HEK293 (cell line): ENCODE measurements at regions not wholly inside any gene's neighbourhood (a gene's known extent, or its start where the extent isn't known, plus 50 kb on each side); places are given as distances from the start of the nearest gene placed in this dataset.

Experiments used
- GFI1B ChIP-seq: fragments of 450-650 bp; formaldehyde crosslinking; IDR thresholded peaks from 2 replicates; pipeline ENCODE4 v1.5.1; 2016; ENCODE audit warnings: missing biosample characterization, missing genetic modification characterization
- ZNF274 ChIP-seq, 2 experiments: fragments of 200-500 bp in 1 of 2; fragments of 450-650 bp in 1 of 2; sonication (Bioruptor generic) in 1 of 2; formaldehyde crosslinking in 1 of 2; IDR thresholded peaks; 2 replicates each; pipeline versions ENCODE4 v1.5.1 to v1.6.1; 2014 to 2016; ENCODE audit warnings: borderline replicate concordance in 1 of 2, inconsistent platforms in 1 of 2, low read length in 1 of 2, missing biosample characterization in 1 of 2, missing genetic modification characterization in 1 of 2
- ZNF302 ChIP-seq: fragments of 450-650 bp; formaldehyde crosslinking; IDR thresholded peaks from 2 replicates; pipeline ENCODE4 v1.5.1; 2016; ENCODE audit warnings: missing biosample characterization, missing genetic modification characterization, low read depth
- TF ChIP-seq, protein P1 (sequence below): fragments of 450-650 bp; formaldehyde crosslinking; IDR thresholded peaks from 2 replicates; pipeline ENCODE4 v1.5.1; 2016; ENCODE audit warnings: missing biosample characterization, missing genetic modification characterization
- TF ChIP-seq, protein P2 (sequence below): fragments of 450-650 bp; formaldehyde crosslinking; IDR thresholded peaks from 2 replicates; pipeline ENCODE4 v1.5.1; 2016; ENCODE audit warnings: missing biosample characterization, missing genetic modification characterization

DNA sequence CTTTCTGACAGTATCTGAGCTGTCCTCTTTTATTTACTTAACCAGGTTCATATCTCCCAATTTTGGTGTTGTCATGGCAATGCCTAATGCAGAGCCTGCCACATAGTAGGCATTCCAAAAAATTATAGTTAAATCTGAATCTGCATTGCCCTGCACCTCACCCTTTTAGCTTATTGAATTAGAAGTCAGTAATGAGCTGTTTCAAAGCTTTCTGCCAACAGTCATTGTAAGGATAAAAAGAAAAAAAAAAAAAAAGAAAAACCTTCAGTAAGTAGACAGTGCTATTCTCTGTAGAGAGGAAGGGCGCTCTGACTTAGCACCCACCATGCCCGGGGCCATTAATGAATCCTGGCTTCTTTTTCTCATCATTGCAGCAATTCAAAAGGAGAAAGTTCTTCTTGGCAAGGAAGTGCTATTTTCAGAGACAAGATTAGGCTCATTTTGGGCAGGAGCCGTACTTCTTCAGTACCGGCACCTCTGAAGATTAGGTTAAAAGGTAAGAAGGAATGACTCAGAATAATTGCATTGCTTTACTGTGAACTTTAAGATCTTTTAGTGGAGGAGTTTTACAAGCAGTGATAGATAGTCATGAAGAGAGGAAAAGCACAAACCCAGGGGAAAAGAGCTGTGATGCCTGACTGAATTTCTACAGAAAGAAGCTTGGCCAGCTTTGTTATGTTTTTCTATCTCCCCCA is 2041.2 kb upstream of the PIK3C3 start:
- TF ChIP-seq, protein P1, sequence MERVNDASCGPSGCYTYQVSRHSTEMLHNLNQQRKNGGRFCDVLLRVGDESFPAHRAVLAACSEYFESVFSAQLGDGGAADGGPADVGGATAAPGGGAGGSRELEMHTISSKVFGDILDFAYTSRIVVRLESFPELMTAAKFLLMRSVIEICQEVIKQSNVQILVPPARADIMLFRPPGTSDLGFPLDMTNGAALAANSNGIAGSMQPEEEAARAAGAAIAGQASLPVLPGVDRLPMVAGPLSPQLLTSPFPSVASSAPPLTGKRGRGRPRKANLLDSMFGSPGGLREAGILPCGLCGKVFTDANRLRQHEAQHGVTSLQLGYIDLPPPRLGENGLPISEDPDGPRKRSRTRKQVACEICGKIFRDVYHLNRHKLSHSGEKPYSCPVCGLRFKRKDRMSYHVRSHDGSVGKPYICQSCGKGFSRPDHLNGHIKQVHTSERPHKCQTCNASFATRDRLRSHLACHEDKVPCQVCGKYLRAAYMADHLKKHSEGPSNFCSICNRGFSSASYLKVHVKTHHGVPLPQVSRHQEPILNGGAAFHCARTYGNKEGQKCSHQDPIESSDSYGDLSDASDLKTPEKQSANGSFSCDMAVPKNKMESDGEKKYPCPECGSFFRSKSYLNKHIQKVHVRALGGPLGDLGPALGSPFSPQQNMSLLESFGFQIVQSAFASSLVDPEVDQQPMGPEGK (tag by site-specific recombination) = no peak
- TF ChIP-seq ZNF274 (IDR thresholded peaks at IDR 0.05; ENCODE audit: low read length) (no peak), ZNF274 (tag by site-specific recombination; IDR thresholded peaks at IDR 0.05; ENCODE audit: borderline replicate concordance) (no peak), GFI1B (tag by site-specific recombination) (no peak), ZNF302 (no peak)
- TF ChIP-seq, protein P2, sequence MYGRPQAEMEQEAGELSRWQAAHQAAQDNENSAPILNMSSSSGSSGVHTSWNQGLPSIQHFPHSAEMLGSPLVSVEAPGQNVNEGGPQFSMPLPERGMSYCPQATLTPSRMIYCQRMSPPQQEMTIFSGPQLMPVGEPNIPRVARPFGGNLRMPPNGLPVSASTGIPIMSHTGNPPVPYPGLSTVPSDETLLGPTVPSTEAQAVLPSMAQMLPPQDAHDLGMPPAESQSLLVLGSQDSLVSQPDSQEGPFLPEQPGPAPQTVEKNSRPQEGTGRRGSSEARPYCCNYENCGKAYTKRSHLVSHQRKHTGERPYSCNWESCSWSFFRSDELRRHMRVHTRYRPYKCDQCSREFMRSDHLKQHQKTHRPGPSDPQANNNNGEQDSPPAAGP (tag by site-specific recombination) = no peak
